ENCODE measurements at regions not wholly inside any gene's neighbourhood (a gene's known extent, or its start where the extent isn't known, plus 50 kb on each side); places are given as distances from the start of the nearest gene placed in this dataset.

GRCh38 chr12:84779169-84779568 is 133.4 kb downstream of the SLC6A15 start:
- no peak for TF ChIP-seq EZH2phosphoT487 (IDR thresholded peaks at IDR 0.05; ENCODE audit: low read depth)
- no peak for TF ChIP-seq CTCF (IDR thresholded peaks at IDR 0.05; ENCODE audit: low read depth, low read length)
